ENCODE measurements at regions not wholly inside any gene's neighbourhood (a gene's known extent, or its start where the extent isn't known, plus 50 kb on each side); places are given as distances from the start of the nearest gene placed in this dataset.

DNA sequence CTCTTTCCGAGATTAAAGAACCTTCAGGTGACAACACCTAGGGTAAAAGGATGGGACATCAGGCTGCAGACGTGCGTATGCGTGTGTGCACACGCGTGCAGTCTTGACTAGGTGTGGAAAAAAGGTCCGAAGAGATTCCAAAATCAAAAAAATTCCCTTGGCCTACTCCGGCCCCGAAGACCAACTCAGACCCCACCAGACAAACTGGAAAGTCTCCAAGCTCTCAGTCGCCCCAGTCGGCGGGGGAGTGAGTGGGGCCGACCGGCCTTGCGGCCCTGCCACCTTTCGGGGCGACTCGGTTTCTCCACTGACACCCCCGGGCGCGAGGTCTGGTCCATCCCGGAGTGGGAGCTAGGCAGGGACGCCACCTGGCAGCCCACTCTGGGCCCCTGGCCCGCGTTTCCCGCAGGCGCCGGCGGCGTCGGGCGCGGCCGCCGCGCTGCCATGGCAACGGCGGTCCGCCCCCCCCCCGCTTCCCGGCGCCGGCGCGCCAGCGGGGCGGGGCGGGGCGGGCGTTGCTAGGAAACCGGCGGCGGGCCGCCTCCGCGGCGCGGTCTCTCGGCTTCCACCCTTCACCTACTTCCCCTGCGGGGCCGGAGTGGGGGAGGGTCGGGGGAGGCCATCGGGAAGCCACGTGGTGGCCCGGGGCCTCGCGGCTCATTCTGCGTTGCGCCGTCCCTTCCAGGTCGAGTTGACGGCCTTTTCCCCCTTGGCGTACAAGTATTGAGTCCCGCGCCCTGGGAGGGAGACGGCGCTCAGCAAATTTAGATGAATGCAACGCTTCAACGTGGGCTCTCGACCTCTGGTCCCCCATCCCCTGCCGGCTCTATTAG is 253.1 kb downstream of the EFCAB11 start:
- TF ChIP-seq POLR2A (IDR thresholded peaks at IDR 0.05) = no peak
- TF ChIP-seq, protein P1, sequence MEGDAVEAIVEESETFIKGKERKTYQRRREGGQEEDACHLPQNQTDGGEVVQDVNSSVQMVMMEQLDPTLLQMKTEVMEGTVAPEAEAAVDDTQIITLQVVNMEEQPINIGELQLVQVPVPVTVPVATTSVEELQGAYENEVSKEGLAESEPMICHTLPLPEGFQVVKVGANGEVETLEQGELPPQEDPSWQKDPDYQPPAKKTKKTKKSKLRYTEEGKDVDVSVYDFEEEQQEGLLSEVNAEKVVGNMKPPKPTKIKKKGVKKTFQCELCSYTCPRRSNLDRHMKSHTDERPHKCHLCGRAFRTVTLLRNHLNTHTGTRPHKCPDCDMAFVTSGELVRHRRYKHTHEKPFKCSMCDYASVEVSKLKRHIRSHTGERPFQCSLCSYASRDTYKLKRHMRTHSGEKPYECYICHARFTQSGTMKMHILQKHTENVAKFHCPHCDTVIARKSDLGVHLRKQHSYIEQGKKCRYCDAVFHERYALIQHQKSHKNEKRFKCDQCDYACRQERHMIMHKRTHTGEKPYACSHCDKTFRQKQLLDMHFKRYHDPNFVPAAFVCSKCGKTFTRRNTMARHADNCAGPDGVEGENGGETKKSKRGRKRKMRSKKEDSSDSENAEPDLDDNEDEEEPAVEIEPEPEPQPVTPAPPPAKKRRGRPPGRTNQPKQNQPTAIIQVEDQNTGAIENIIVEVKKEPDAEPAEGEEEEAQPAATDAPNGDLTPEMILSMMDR (IDR thresholded peaks at IDR 0.05) = no peak
- peak; percentile 75 to 97 for DNase-seq (ENCODE audit: low spot score in 2 of 2)
- WGBS, 2 donors = 3 to 5% methylated on average over 34 to 38 of the region's 81 CpGs
- intact Hi-C loops (cut with DNase I; ENCODE audit: low total_unique reads) = no loop called here
- peak overlapping the region; percentile 27 for H3K4me3 ChIP-seq (ENCODE audit: low read depth, poor library complexity, severe bottlenecking)

DNA sequence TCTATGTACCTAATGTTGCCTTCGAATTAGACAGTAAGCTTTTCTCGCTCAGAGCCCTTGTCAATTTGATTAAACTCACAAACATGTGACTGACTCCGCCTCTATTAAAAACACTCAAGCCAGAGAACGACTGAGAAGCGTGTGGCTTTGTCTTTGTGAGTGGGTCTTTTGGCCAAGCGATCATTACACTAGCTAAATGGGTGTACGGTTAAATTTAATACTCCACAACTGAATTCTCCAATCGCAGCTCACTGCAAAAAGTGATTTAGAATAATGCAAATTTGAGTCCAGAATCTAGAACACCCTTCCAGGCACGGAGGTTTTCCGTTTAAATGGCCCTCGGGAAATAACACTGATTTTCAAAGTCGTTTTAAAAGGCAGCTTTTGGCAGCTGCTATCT is 253.7 kb downstream of the EFCAB11 start:
- 22 to 28% methylated on average over 12 of the region's 12 CpGs for WGBS, 2 donors
- intact Hi-C loops (cut with DNase I; ENCODE audit: low total_unique reads) = no loop called here
- TF ChIP-seq, protein P1 (IDR thresholded peaks at IDR 0.05) = no peak
- no peak for TF ChIP-seq POLR2A (IDR thresholded peaks at IDR 0.05)
- DNase-seq (ENCODE audit: low spot score in 2 of 2) = no peak
- H3K4me3 ChIP-seq (ENCODE audit: low read depth, poor library complexity, severe bottlenecking) = no peak overlapping the region

DNA sequence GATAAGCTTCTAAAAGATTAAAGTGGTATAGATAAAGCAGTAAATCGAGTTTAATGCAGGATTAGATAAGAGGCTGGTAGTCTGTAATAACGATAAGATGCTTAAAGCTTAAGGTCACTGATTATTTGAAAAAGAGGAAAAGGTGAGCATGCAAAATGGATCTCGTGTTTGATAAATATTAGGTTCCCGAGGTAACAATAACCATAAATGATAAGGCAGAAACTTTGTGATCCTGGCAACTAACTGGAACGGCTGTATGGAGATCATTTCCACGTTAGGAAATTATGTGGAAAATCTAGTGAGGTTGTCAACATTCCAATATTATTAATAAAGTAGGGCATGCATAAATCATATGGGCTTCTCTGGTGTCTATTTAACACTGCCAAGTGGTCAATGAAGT is 255.5 kb downstream of the EFCAB11 start:
- WGBS, 2 donors = 39 to 41% methylated on average over 6 of the region's 6 CpGs
- TF ChIP-seq, protein P1 (IDR thresholded peaks at IDR 0.05) = no peak
- no peak for TF ChIP-seq POLR2A (IDR thresholded peaks at IDR 0.05)
- no peak for DNase-seq (ENCODE audit: low spot score in 2 of 2)
- intact Hi-C loops (cut with DNase I; ENCODE audit: low total_unique reads) = no loop called here
- no peak overlapping the region for H3K4me3 ChIP-seq (ENCODE audit: low read depth, poor library complexity, severe bottlenecking)

DNA sequence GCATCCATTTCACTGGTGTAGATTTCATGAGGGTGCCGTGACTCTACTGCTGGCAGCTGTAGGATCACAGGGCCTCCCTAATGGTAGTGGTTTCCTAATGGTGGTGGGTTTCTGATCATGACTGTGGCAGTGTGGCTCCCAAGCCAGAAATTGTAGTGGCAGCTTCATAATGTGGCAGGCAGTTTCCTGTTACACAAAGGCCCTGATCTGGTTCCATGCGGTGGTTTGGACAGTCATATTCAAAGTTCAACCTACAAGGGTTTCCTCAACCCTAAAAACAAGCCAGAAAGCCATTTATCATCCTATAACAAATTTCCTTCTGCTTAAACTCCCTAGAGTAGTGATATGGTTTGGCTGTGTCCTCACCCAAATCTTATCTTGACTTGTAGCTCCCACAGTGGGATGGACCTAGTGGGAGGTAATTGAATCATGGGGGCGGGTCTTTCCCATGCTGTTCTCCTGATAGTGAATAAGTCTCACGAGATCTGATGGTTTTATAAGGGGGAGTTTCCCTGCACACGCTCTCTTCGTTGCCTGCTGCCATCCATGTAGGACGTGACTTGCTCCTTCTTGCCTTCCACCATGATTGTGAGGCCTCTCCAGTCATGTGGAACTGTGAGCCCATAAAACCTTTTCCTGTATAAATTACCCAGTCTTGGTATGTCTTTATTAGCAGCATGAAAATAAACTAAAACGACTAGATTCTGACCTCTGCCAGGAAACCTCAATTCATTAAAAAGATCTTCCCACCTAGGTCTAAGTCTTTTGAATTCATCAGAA is 257.1 kb downstream of the EFCAB11 start:
- intact Hi-C loops (cut with DNase I; ENCODE audit: low total_unique reads) = no loop called here
- TF ChIP-seq, protein P1 (IDR thresholded peaks at IDR 0.05) = no peak
- TF ChIP-seq POLR2A (IDR thresholded peaks at IDR 0.05) = no peak
- no peak for DNase-seq (ENCODE audit: low spot score in 2 of 2)

DNA sequence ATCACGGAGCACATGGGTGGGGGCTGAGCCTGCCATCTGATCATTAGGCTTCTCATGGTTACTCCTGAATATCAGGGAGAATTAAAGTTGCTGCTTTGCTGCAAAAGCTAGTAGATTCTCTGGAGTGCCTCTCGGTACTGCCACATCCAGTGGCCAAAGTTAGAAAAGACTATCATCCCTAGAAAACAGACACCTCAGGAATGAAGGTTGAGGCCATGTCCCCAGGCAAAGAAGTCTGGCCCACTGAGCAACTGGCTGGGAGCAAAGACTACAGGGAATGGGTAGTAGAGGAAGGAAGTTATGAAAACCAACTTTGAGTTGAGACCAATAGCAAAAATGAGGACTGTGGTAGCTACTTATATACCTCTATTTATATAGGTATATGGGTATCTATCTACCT is 258.7 kb downstream of the EFCAB11 start:
- 66 to 79% methylated on average over 2 of the region's 2 CpGs for WGBS, 2 donors
- DNase-seq (ENCODE audit: low spot score in 2 of 2) = no peak
- no peak for TF ChIP-seq POLR2A (IDR thresholded peaks at IDR 0.05)
- TF ChIP-seq, protein P1 (IDR thresholded peaks at IDR 0.05) = no peak
- H3K4me3 ChIP-seq (ENCODE audit: low read depth, poor library complexity, severe bottlenecking) = no peak overlapping the region
- intact Hi-C loops (cut with DNase I; ENCODE audit: low total_unique reads) = no loop called here

More for the DNA sequence above, 257.1 kb downstream of the EFCAB11 start:
- WGBS, 2 donors = 92 to 95% methylated on average over 8 of the region's 8 CpGs
- H3K4me3 ChIP-seq (ENCODE audit: low read depth, poor library complexity, severe bottlenecking) = no peak overlapping the region
